ENCODE measurements at regions not wholly inside any gene's neighbourhood (a gene's known extent, or its start where the extent isn't known, plus 50 kb on each side); places are given as distances from the start of the nearest gene placed in this dataset.

- TF ChIP-seq CTCF (IDR thresholded peaks at IDR 0.05): no peak
- no peak for TF ChIP-seq POLR2A (IDR thresholded peaks at IDR 0.05)
Measured at GRCh38 chr12:67088401-67089118, 180.6 kb upstream of the CAND1 start.

Measured in lower leg skin (tissue), 3 donors.